ENCODE measurements at regions not wholly inside any gene's neighbourhood (a gene's known extent, or its start where the extent isn't known, plus 50 kb on each side); places are given as distances from the start of the nearest gene placed in this dataset.

GRCh38 chrX:43386875-43387274, 269.2 kb upstream of the MAOA start:
- TF ChIP-seq POLR2AphosphoS5 (IDR thresholded peaks at IDR 0.05) (no peak), CTCF (IDR thresholded peaks at IDR 0.05) (no peak)
